ENCODE measurements at regions not wholly inside any gene's neighbourhood (a gene's known extent, or its start where the extent isn't known, plus 50 kb on each side); places are given as distances from the start of the nearest gene placed in this dataset.

- TF ChIP-seq CTCF (conservative IDR thresholded peaks at IDR 0.05 in 1 of 2, IDR thresholded peaks at IDR 0.05 in 1 of 2; ENCODE audit: low read depth in 1 of 2, low read length in 2 of 2) (no peak), EZH2 (IDR thresholded peaks at IDR 0.05; ENCODE audit: low read length, missing control alignments) (no peak)
Measured at GRCh38 chr4:116942315-116942714, 143.1 kb downstream of the TRAM1L1 start.
